ENCODE measurements at regions not wholly inside any gene's neighbourhood (a gene's known extent, or its start where the extent isn't known, plus 50 kb on each side); places are given as distances from the start of the nearest gene placed in this dataset.
A peak's percentile ranks its signal among the peaks of the same experiment; 100 is the strongest.
"Not testable (repeated sequence)": the region's sequence is repeated elsewhere in the genome, so short reads cannot be mapped to it uniquely, and the experiment has no call there.

DNA sequence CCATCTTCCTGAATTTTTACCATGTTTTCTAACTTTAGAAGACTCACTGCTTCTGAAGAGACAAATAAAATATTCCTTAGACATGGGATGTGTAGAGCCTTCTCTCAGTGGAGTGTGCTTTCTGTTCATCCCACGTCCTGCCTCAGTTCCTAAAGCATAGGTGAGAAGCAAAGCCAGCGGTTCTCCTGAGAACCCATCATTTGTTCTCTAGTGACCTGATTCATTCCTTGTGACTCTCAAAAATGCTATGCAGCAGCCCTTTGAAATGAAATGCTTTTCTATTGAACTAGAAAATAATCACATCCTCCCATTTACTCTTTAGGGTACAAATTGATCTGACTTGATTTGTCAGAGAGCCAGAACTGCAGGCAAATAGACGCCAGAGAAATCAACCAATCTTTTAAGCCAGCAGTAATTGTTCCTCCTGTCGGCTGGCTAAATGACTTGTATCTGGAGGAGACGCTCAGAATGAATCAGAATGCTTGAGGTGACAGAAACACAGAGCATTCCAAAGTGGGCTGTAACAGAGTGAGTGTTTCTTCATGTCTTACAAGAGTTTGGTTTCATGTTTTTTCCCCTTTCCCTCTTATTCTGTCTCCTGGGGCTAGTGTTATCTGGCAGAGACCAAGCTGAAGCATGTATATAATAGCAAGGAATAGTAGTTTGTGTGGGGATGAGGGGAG, 81.3 kb upstream of the TMEM178A start:
- no peak for FAIRE-seq

DNA sequence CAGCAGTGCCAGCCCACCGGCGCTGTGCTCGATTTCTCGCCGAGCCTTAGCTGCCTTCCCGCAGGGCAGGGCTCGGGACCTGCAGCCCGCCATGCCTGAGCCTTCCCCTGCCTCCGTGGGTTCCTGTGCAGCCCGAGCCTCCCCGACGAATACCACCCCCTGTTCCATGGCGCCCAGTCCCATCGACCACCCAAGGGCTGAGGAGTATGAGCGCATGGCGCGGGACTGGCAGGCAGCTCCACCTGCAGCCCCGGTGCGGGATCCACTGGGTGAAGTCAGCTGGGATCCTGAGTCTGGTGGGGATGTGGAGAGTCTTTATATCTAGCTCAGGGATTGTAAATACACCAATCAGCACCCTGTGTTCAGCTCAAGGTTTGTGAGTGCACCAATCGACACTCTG, 80.2 kb upstream of the TMEM178A start:
- FAIRE-seq = not testable (repeated sequence)

GRCh38 chr2:39587168-39587567, 78.5 kb upstream of the TMEM178A start:
- FAIRE-seq = no peak

GRCh38 chr2:39587641-39588040, 78.1 kb upstream of the TMEM178A start:
- no peak for FAIRE-seq

DNA sequence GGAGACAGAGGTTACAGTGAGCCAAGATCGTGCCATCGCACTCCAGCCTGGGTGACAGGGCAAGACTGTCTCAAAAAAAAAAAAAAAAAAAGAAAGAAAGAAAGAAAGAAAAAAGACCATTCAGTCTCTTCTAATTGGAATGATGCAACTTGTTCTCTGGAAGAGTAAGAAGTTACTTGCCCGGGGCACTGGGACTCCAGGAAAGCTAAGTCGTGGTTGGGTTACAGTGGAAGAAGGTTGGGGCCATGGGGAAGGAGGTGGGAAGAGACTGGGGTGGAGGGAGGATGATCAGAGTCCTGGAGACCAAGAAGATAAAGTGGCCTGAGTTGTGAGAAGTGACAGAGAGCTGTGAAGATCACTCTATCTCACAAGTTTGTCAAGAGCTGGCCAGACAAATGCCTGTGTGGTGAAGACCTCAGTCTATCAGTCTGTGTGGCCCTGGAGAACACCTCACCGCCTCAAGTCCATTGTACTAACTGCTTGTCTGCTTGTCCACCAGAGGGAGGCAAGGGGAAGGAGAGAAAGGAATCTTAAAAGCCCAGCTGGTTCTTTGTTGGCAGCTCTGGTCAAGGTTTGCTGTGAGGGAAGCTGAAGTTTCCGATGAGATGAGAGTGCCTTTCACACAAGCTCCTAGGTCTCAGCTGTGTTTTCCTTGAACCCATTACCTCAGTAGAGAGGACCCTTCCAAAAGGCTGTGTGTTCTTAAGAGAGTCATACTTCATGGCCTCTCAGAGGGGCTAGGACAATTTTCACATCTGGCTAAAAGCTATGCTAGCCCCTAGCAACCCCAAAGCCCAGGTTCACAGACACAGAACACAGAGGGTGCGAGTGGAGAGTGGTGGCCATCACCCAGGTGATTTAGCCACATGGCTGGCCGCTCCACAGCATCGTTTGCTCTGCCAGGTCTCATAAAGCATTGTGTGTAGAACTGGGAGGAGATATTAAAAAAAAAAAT, 72.0 kb upstream of the TMEM178A start:
- peak; percentile 80 for FAIRE-seq

GRCh38 chr2:39595116-39595515, 70.6 kb upstream of the TMEM178A start:
- FAIRE-seq = no peak

DNA sequence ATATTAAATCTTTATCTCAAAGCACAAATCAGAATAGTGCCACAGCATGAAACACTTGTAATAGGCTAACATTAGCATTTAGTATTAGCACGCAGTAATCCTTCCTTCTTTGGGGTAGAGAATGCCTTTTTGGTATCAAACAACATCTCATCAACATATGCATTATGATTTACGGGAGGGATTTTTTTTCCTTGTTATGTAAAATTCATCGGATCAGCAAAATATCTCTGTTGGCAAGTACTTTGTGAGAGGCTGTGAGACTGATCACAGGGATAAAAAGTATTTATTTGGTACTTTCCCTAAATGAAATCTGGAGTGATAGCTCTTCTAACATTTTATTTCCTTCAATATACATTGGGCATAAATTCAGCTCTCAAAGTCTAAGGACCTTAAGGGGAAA, 68.4 kb upstream of the TMEM178A start:
- no peak for FAIRE-seq

DNA sequence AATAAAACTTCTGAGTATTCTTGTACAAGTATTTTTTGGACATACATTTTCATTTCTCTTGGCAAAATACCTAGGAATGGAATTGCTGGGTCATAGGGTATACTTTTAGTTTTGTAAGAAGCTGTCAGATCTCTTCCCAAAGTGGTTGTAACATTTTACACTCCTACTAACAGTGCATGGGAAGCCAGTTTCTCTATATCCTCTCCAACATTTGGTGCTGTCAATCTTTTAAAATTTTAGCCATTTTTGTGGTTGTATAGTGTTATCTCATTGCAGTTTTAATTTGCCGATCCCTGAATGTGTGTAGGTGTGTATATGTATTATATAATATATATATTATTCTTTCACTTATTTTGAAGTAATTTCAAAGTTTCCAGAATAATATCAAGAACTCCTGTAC, 63.1 kb upstream of the TMEM178A start:
- FAIRE-seq = no peak

GRCh38 chr2:39603436-39603835, 62.3 kb upstream of the TMEM178A start:
- FAIRE-seq = no peak

- no peak for FAIRE-seq
Observed at GRCh38 chr2:39604866-39605265, 60.9 kb upstream of the TMEM178A start.

DNA sequence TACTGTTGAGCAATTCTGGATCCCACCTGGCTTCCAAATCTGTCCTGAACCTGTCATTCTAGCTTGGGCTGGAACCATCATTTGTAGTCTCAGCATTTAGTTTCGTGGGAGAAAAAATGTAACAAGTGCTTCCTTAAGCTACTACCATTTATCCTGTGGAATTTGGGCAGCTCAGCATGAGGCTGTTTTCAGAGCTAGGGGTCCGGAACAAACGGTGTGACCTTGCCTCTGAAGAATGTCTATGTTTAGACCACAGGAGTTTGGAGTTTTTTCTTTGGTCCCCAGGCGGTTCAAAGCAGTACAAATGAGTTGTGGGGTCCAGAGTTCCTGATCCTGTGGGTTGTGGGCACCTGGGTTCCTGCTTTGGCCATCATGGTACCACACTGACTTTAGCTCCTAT, 59.1 kb upstream of the TMEM178A start:
- FAIRE-seq = no peak

GRCh38 chr2:39607538-39608262, 58.0 kb upstream of the TMEM178A start:
- no peak for FAIRE-seq

- no peak for FAIRE-seq
Observed at GRCh38 chr2:39608263-39608575, 57.5 kb upstream of the TMEM178A start.

DNA sequence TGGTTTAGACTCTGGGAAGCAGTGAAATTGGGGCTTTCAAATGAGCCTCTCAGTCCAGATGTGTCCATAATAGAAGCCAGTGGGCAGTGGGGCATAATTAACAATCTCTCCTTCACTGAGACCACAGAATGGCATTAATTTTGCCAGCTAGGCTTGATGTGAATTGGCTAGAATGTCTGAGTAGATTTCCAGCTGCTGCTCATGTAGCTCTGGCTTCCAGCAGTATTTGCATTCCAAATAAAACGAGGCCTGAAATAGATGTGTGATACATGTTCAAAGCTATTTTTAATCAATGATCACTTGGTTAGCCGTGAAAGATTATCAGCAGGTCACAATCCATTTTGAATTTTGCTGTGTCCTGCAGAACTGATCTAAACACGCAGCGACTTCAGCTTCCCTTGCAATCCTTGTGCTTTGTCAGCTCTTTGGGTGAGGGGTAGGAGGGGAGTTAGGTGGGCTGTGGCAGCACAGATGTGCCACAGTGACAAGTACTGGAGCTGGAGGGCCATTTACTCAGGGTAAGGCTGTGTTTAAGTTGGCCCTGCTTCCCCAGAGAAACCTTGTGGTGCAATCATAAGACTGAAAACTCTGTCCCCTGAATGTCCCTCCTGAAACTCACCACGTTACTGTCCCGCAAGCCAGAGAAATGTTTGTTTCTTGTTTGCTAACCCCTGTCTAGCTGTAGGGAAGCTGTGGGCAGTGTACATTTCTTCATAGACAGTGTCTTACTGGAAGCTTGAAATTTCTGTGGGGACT, 56.9 kb upstream of the TMEM178A start:
- no peak for FAIRE-seq

DNA sequence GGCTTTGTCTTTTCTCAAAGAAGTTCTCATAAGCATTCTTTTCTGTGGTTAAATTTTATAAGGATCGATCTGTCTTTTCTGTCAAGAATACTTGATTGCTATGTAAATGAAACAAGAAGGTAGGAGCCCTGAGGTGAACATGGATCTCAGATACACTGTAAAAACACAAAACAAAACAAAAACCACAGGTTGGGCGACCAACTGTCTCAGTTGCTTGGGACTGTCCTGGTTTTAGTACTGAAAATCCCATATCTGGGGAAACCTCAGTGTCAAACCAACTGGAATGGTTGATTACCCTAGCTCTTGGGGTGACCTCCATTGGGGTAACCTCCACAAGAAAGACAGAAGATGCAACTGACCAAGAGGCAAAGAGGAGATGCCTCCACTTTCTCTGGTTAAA, 55.8 kb upstream of the TMEM178A start:
- FAIRE-seq = no peak

GRCh38 chr2:39615675-39616074, 50.0 kb upstream of the TMEM178A start:
- no peak for FAIRE-seq
